Ovary (tissue), 7 donors: ENCODE measurements at regions not wholly inside any gene's neighbourhood (a gene's known extent, or its start where the extent isn't known, plus 50 kb on each side); places are given as distances from the start of the nearest gene placed in this dataset.

Source experiments
- DNase-seq, 5 donors: peaks; one replicate each; pipeline ENCODE4 v3.0.0-alpha.2; 2019 to 2020
- H3K27ac ChIP-seq, 2 donors: fragments of 200-600 bp; one replicate each; pipeline versions ENCODE4 v1.5.1 to v1.8.0; 2019 to 2022
- H3K27me3 ChIP-seq: fragments of 200-600 bp; one replicate; pipeline ENCODE4 v1.8.0; 2022
- H3K36me3 ChIP-seq: fragments of 200-600 bp; sonication (generic); one replicate; pipeline ENCODE4 v1.5.1; 2019
- H3K4me1 ChIP-seq: one replicate; pipeline ENCODE4 v1.8.1; 2013; ENCODE audit warnings: mild to moderate bottlenecking, moderate library complexity; ENCODE audit not compliant: insufficient read depth
- H3K4me3 ChIP-seq: fragments of 200-600 bp; sonication (generic); one replicate; pipeline ENCODE4 v1.5.1; 2017
- H3K9me3 ChIP-seq, 2 donors: fragments of 200-600 bp in 1 of 2; sonication (generic) in 1 of 2; one replicate each; pipeline versions ENCODE4 v1.5.1 to v1.8.1; 2013 to 2019; ENCODE audit warnings: mild to moderate bottlenecking in 1 of 2, moderate library complexity in 1 of 2
- EP300 ChIP-seq: sonication (generic); formaldehyde crosslinking; IDR thresholded peaks from one replicate; pipeline ENCODE4 v1.6.1; 2017; ENCODE audit warnings: antibody characterized with exemption
- POLR2A ChIP-seq: fragments of 450-650 bp; IDR thresholded peaks from one replicate; pipeline ENCODE4 v1.6.1; 2017; ENCODE audit warnings: antibody characterized with exemption, mild to moderate bottlenecking, moderate library complexity
- WGBS, 3 donors: extraction: QIAGEN DNeasy Blood & Tissue Kit in 1 of 3; methylation state at CpG; one replicate each; pipeline versions ENCODE4 v1.1.5 to v1.1.7; 2013 to 2017; 5-methylcytosine and 5-hydroxymethylcytosine counted together
- intact Hi-C, 4 donors: fragments of 100-400 bp; cut with DNase I; formaldehyde crosslinking; loops; one replicate each; pipeline versions ENCODE4 v1.11.0 to v1.15.1; 2022 to 2023
- TF ChIP-seq, protein P1 (sequence below), 3 donors: fragments of 450-650 bp in 2 of 3; fragments of 200-600 bp in 1 of 3; IDR thresholded peaks; one replicate each; pipeline versions ENCODE4 v1.5.1 to v1.8.0; 2016 to 2022; ENCODE audit warnings: antibody characterized with exemption in 3 of 3, mild to moderate bottlenecking in 1 of 3
- donor health status: DM: no; HTN: no; CAD: no; lungs with moderate emphysema.
- donor health status: DM: no; HTN: no; CAD: no.
- donor health status: Bipolar disorder and iron deficiency.
- donor health status: DM: no; HTN: no; CAD: no.
- donor health status: DM: yes; HTN: yes; CAD: no.

DNA sequence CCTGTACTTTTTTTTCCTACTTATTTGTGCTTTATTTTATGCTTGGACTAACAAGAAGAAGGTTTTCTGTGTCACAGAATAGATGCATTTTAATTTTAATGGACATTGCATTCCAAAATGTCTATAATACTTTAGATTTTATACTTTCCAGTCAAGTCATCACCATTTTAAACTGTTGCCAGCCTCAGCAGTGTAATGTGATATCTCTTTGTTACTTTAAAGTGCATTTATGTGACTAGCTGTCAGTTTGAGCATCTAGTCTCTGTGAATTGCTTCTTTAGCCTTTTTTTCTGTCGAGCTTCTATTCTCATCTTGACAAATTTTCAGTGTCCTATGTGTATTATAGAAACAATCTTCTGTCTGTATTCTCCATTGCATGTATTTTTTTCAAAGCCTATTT is 511.4 kb upstream of the CBLB start:
- no peak for DNase-seq
- Histone ChIP-seq H3K27me3 (no peaks in the 10 kb centered on the region), H3K4me1 (no peaks in the 10 kb centered on the region), H3K4me3 (no peak overlapping the region), H3K36me3 (no peaks in the 10 kb centered on the region), H3K27ac (no peak overlapping the region), H3K9me3 (no peaks in the 10 kb centered on the region)
- TF ChIP-seq POLR2A (no peak), EP300 (no peak)
- TF ChIP-seq, protein P1, sequence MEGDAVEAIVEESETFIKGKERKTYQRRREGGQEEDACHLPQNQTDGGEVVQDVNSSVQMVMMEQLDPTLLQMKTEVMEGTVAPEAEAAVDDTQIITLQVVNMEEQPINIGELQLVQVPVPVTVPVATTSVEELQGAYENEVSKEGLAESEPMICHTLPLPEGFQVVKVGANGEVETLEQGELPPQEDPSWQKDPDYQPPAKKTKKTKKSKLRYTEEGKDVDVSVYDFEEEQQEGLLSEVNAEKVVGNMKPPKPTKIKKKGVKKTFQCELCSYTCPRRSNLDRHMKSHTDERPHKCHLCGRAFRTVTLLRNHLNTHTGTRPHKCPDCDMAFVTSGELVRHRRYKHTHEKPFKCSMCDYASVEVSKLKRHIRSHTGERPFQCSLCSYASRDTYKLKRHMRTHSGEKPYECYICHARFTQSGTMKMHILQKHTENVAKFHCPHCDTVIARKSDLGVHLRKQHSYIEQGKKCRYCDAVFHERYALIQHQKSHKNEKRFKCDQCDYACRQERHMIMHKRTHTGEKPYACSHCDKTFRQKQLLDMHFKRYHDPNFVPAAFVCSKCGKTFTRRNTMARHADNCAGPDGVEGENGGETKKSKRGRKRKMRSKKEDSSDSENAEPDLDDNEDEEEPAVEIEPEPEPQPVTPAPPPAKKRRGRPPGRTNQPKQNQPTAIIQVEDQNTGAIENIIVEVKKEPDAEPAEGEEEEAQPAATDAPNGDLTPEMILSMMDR (IDR thresholded peaks at IDR 0.05): no peak
- intact Hi-C loops: no loop called here
- WGBS, 3 donors: 75 to 85% (median 80%) methylated on average over 1 of the region's 1 CpG

DNA sequence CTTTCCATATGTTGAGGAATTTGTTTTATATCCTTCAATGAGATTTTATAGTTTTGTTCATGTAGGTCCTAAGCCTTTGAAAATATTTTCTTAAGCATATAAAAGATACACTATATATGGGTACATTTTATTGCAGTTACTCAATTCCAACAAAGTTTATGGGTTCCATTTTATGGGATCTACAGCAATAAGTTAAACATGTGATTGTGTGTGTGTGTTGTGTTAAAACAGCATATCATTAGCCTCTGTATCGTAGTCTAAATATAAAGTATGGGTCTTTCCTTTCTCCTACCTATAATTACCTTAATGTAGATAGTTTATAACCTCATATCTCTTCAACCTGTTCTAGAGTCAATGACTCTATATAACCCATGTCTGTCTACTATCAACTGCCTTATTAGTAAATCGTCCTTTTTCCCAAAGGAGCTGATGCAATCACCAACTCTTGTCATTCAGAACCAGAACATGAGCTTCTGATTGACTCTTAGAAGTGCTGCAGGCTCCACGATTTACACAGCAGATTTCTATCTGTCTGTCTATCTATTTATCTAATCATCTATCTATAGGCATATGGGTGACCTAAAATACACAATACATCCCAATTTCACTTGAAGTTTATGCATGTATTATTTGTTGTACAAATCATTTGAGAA is 512.6 kb upstream of the CBLB start:
- no peak for DNase-seq
- no peaks in the 10 kb centered on the region for H3K9me3 ChIP-seq
- no peak overlapping the region for H3K4me3 ChIP-seq
- H3K4me1 ChIP-seq: no peaks in the 10 kb centered on the region
- TF ChIP-seq, protein P1 (IDR thresholded peaks at IDR 0.05): no peak
- TF ChIP-seq EP300 (no peak), POLR2A (no peak)
- no peak overlapping the region for H3K27ac ChIP-seq
- no peaks in the 10 kb centered on the region for H3K36me3 ChIP-seq
- no peaks in the 10 kb centered on the region for H3K27me3 ChIP-seq
- WGBS, 3 donors: 88 to 93% (median 91%) methylated on average over 3 of the region's 3 CpGs
- intact Hi-C loops: no loop called here

DNA sequence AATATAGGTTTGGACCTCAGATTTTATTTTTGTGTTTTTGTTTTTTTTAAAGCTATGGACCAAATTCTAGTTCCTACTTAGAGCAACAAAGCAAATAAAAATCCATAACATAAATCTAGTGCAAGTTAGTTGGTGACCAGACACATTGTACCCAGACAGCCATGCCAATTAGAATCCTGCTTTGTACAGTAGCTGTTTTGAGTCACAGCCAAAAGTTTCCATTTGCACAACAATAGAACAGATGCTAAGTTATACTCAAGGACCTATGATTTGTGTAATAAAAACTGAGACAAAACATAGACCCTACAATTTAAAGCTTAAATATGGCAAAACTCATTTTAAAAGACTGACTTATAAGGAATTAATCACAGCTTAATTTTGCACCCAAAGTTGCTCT is 513.1 kb upstream of the CBLB start:
- no peaks in the 10 kb centered on the region for H3K9me3 ChIP-seq
- TF ChIP-seq, protein P1 (IDR thresholded peaks at IDR 0.05): no peak
- TF ChIP-seq EP300: no peak
- TF ChIP-seq POLR2A: no peak
- intact Hi-C loops: no loop called here
- no peaks in the 10 kb centered on the region for H3K4me1 ChIP-seq
- no peaks in the 10 kb centered on the region for H3K27me3 ChIP-seq
- H3K36me3 ChIP-seq: no peaks in the 10 kb centered on the region
- no peak overlapping the region for H3K27ac ChIP-seq
- no peak for DNase-seq
- no peak overlapping the region for H3K4me3 ChIP-seq

DNA sequence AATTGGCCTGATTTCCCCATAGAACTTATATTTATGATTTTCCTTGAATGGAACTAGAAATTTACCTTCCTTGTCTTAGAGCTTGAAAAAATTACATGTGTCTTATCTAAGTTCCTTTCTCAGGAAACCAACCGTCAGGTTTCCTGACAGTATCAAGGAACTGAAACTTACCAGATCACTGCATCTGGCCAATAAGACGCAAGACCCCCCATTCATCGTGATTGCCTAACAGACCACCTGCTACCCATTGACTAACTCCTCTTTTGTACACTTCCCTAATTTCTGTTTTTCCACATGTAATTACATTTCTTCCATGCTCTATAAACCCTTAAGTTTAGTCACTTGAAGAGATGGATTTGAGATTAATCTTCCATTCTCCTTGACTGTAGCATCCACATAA is 517.2 kb upstream of the CBLB start:
- DNase-seq: no peak
- Histone ChIP-seq H3K9me3 (no peaks in the 10 kb centered on the region), H3K27me3 (no peaks in the 10 kb centered on the region), H3K36me3 (no peaks in the 10 kb centered on the region), H3K27ac (no peak overlapping the region), H3K4me1 (no peaks in the 10 kb centered on the region), H3K4me3 (no peak overlapping the region)
- intact Hi-C loops: no loop called here
- no peak for TF ChIP-seq POLR2A
- no peak for TF ChIP-seq EP300
- TF ChIP-seq, protein P1 (IDR thresholded peaks at IDR 0.05): no peak
- WGBS, 3 donors: 90 to 93% (median 92%) methylated on average over 3 of the region's 3 CpGs
